ENCODE measurements at regions not wholly inside any gene's neighbourhood (a gene's known extent, or its start where the extent isn't known, plus 50 kb on each side); places are given as distances from the start of the nearest gene placed in this dataset.

GRCh38 chr5:31137676-31138075 is 55.8 kb upstream of the CDH6 start:
- no peak for DNase-seq

GRCh38 chr5:31135542-31135941 is 57.9 kb upstream of the CDH6 start:
- DNase-seq: no peak

DNA sequence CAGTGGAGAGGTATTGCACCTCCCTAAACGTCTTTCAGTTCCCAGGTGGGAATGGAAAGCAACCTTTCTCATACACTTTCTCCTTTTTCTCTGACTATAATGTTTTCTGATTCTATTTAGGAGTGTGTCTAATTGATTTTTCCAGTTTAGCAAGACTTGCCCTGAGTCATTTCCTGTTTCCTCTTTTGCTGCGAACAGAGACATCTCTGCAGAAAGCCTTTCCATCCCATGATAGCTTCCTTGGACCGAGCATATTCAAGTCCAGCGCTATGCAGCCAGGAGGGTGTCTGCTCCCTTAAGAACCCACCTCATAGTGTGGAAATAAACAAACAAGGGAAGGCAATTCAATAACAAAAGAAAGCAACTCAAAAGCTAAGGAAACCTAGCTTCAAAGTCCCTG is 60.0 kb upstream of the CDH6 start:
- no peak for DNase-seq

DNA sequence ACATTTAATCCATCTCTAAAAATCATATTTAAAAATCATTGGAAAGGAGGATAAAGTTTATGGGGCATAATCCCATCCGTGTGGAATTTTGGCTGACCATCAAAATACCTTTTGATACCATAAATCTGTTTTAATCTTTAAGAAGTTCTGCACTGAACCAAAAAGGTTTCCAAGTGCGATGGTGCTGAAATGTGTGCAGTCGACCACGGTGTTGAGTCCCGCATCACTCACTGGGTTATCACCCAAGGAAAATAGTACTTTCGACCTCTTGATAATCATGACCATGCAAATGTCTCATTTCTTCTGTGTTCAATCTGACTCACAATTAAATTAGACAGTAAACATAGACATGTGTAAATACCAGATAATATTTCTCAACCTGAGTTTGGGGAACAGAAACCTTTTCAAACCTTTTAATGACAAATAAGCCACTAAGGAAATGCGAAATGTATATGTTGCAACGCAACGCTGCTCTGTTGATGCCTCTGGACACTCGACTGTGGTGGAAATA is 62.0 kb upstream of the CDH6 start:
- DNase-seq: no peak

GRCh38 chr5:31130676-31131075 is 62.8 kb upstream of the CDH6 start:
- DNase-seq: no peak

GRCh38 chr5:31124651-31125305 is 68.7 kb upstream of the CDH6 start:
- DNase-seq: no peak

GRCh38 chr5:31124026-31124425 is 69.5 kb upstream of the CDH6 start:
- no peak for DNase-seq

- no peak for DNase-seq
These were observed 70.2 kb upstream of the CDH6 start for GRCh38 chr5:31122998-31123951.

DNA sequence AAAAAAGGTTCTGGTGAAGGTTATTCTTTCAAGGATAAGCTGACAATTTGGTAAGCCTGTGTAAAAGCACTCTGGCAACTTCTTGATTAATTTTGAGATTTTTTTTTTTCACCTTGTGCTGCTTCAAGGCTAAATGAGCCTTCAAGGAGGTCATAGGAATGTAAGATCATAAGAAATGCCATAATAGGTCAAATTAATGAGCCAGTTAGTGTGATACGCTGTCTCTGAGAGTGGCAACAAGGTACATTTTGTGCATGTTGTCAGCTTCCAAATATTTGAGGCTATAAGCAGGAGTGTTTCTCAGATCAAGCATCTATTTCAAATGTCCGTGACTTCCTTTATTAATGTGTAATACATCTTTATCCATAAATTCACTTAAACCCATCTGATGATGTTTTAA is 72.3 kb upstream of the CDH6 start:
- DNase-seq: no peak

DNA sequence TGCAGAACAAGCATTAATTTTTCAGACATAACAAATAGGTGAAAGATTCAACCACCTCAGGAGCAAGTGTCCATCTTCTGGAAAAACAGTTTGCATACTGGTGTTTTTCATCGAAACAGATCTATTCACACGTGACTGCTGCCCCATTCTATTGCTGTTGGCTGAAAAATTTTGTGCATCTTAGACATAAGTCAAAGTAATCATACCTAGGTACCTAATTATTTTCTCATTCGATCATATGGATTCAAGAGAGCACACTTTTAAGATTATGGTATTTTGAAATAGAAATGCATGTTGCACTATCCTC is 72.9 kb upstream of the CDH6 start:
- no peak for DNase-seq

GRCh38 chr5:31119938-31120641 is 73.4 kb upstream of the CDH6 start:
- DNase-seq: no peak

DNA sequence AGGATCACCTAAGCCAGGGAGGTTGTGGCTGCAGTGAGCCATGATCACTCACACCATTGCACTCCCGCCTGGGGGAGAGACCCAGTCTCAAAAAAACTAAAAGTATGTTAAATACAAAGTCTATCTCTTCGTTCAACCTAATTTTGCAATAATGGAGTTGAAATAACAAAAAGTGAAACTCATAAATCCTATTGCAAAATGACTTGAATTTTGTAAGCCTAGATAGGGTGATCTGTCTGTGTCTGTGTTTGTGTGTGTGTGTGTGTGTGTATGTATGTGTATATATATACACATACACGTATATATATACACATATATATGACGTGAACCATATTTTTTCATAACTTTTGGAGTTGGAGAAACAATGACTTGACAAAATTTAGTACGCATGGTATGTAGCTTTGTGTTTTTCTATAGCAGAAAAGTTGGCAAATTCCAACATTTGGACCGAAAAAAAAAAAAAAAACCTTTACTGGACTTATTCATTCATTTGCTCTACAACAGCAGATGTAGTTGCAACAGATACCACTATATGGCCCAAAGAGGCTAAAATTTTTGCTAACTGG is 76.9 kb upstream of the CDH6 start:
- DNase-seq: no peak

GRCh38 chr5:31114817-31115216 is 78.7 kb upstream of the CDH6 start:
- DNase-seq: no peak

DNA sequence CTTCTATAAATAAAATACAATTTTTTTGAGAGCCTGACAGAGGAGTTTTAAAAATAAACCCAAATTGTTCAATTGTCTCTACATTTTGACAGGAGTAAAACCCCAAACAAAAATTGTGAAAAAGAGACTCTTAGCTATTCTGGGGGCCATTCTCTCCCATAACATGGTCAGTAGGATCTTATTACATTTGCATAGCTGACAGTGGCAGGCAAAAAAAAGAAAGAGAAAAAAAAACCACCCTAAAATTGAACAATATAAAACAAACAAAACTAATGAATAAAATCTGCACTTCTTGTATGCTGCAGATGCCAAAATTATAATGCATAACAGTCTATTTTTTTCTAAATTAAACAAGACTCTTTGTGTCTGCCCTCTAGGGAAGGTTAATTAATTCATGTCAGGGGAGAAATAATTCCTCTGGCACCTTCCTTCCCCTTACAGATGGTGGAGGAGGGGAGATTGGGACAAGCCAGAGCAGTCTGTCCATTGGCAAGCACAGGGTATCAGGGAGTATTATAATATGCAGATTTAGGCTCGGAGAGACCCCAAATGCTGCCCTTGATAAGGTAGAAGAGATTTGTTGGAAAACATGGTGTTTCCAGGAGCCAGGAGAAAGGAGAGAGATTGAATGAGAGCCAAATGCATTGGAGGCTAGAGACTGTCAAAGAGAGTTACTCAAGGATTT is 79.7 kb upstream of the CDH6 start:
- no peak for DNase-seq

GRCh38 chr5:31113101-31113500 is 80.4 kb upstream of the CDH6 start:
- DNase-seq: no peak

- DNase-seq: no peak
These were observed 86.4 kb upstream of the CDH6 start for GRCh38 chr5:31107091-31107518.

DNA sequence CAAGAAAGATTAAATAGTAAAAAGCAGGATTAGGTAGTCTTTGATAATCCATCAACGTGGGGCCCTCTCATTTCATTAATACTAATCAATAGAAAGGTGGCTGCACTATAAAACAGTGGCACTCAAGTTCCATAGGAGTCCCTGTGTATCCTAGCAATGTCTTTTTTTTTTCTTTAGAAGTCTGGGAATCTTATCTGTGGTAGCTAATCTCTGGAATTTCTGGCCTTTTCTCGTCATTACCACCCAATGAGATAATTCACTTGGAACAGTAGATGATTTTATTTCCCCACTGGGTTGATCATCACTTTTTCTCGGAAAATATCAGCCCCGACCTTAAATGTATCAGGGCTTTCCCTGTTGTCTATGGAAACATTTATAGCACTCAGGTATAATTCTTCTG is 86.8 kb upstream of the CDH6 start:
- DNase-seq: no peak

GRCh38 chr5:31106278-31106677 is 87.2 kb upstream of the CDH6 start:
- DNase-seq: no peak

DNA sequence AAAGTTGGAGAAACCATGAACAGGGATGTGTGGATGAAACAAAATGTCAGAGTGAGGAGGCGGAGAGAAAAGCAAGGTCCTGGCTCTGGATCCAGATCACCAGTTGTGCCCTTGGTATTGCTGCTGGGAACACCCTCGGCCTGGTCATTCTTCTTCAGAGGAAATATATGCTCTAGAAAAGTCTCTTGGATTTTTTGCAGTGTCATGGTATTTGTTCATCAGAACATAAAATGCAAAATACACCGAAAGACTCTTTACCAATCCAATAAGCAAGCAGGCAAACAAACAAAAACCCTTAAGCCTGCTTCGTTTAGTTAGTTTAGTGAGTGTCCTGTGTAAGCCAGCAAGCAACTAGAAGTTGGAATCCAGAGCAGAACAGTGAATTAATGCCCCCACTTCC is 88.7 kb upstream of the CDH6 start:
- DNase-seq: no peak

GRCh38 chr5:31100781-31101310 is 92.6 kb upstream of the CDH6 start:
- no peak for DNase-seq

DNA sequence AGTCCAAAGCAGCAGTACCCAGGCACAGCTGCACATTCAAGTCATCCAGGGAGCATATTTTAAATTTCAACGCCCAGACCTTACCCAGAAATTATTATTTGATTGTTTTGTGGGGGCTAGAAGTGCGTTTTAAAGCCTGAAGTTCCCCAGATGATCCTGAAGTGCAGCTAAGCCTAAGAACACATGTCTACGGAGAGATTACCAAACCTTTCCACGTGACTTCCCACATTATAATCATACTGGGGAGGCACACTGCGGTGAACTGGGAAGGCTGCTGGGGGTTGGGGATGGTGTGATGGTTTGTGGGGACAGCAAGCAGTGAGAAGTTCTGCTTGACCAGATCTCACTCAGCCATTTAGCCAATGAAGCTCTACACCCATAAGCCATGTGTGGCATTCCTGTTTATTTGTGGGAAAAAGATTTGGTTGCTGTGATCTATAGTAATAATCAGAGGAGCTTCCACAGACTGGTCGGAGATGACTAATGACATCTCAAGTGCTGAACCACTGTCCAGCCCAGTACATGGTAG is 93.4 kb upstream of the CDH6 start:
- DNase-seq: no peak

- DNase-seq: no peak
These were observed 94.7 kb upstream of the CDH6 start for GRCh38 chr5:31098811-31099210.
